ENCODE measurements at regions not wholly inside any gene's neighbourhood (a gene's known extent, or its start where the extent isn't known, plus 50 kb on each side); places are given as distances from the start of the nearest gene placed in this dataset.

DNA sequence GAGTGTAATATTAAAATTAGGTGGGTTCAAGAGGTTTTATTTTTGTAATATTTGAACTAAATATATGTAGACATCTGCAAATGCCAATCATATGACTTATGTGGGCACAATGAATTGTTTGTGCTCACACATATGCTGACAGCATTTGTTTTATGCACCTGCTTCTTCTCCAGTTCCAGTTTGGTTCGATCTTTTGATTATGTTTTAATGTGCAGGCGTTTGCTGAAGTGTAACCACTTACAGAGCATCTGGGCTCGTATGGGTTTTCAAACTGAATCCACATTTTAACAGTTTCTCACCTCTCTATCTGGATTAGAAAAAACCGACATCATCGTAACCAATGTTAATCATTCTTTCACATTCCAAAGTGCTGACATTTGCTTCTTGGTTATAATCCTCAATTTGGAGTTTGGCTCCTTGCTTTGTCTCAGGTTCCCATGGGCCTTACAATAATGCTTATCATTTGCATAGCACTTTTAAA is 129.1 kb upstream of the SPACA1 start:
- no peak overlapping the region for H3K27ac ChIP-seq (ENCODE audit: low read length)

GRCh38 chr6:87917886-87918285 is 129.8 kb upstream of the SPACA1 start:
- Histone ChIP-seq H3K9me3 (ENCODE audit: insufficient read depth, low read length, severe bottlenecking) (no peaks in the 10 kb centered on the region), H3K36me3 (ENCODE audit: insufficient read depth, low read length) (no peaks in the 10 kb centered on the region), H3K27me3 (ENCODE audit: insufficient read depth, low read length, poor library complexity) (no peaks in the 10 kb centered on the region), H2AFZ (ENCODE audit: low read depth, low read length) (no peak overlapping the region), H4K20me1 (ENCODE audit: insufficient read depth, low read length) (no peaks in the 10 kb centered on the region), H3K4me3 (ENCODE audit: low read depth in 1 of 2, low read length in 2 of 2) (no peak overlapping the region), H3K4me2 (ENCODE audit: insufficient read depth, low read length) (no peak overlapping the region), H3K27ac (ENCODE audit: low read length) (no peak overlapping the region), H3K9ac (ENCODE audit: low read depth, low read length) (no peak overlapping the region), H3K79me2 (ENCODE audit: insufficient read depth, low read length) (no peaks in the 10 kb centered on the region), H3K4me1 (ENCODE audit: insufficient read depth, low read length) (no peaks in the 10 kb centered on the region)
- ATAC-seq (ENCODE audit: insufficient read depth, low read depth) (no peak), DNase-seq (no peak)
- TF ChIP-seq CTCF (IDR thresholded peaks at IDR 0.05; ENCODE audit: borderline replicate concordance, extremely low read depth, low read length, poor library complexity, severe bottlenecking) = no peak
- no peak for TF ChIP-seq EZH2 (IDR thresholded peaks at IDR 0.05; ENCODE audit: borderline replicate concordance, low read depth, low read length, severe bottlenecking)

More for the DNA sequence above, 129.1 kb upstream of the SPACA1 start:
- no peak for ATAC-seq (ENCODE audit: insufficient read depth, low read depth)
- Histone ChIP-seq H3K79me2 (ENCODE audit: insufficient read depth, low read length) (no peaks in the 10 kb centered on the region), H2AFZ (ENCODE audit: low read depth, low read length) (no peak overlapping the region), H4K20me1 (ENCODE audit: insufficient read depth, low read length) (no peaks in the 10 kb centered on the region), H3K9me3 (ENCODE audit: insufficient read depth, low read length, severe bottlenecking) (no peaks in the 10 kb centered on the region), H3K4me1 (ENCODE audit: insufficient read depth, low read length) (no peaks in the 10 kb centered on the region), H3K4me2 (ENCODE audit: insufficient read depth, low read length) (no peak overlapping the region), H3K27me3 (ENCODE audit: insufficient read depth, low read length, poor library complexity) (no peaks in the 10 kb centered on the region), H3K9ac (ENCODE audit: low read depth, low read length) (no peak overlapping the region), H3K4me3 (ENCODE audit: low read depth in 1 of 2, low read length in 2 of 2) (no peak overlapping the region), H3K36me3 (ENCODE audit: insufficient read depth, low read length) (no peaks in the 10 kb centered on the region)
- DNase-seq = no peak
- TF ChIP-seq EZH2 (IDR thresholded peaks at IDR 0.05; ENCODE audit: borderline replicate concordance, low read depth, low read length, severe bottlenecking) (no peak), CTCF (IDR thresholded peaks at IDR 0.05; ENCODE audit: borderline replicate concordance, extremely low read depth, low read length, poor library complexity, severe bottlenecking) (no peak)

DNA sequence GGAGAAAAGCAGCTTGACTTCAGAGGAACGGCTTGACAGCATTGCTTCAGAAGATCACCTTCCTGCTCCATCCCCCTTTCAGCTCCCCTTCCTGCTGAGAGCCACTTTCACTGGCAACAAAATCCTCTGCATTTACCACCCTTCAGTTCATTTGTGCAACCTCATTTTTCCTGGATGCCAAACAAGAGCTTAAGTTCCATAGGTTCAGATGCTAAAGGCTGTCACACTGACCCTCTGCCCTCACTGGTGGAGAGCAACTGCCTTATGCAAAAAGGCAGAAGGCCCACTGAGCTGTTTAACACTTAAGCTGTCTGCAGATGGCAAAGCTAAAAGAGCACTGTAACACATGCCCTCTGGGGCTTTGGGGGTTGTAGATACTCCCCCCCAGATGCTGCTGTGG is 131.2 kb upstream of the SPACA1 start:
- Histone ChIP-seq H4K20me1 (ENCODE audit: insufficient read depth, low read length) (no peaks in the 10 kb centered on the region), H3K4me2 (ENCODE audit: insufficient read depth, low read length) (no peak overlapping the region), H3K4me3 (ENCODE audit: low read depth in 1 of 2, low read length in 2 of 2) (no peak overlapping the region), H3K4me1 (ENCODE audit: insufficient read depth, low read length) (no peaks in the 10 kb centered on the region), H2AFZ (ENCODE audit: low read depth, low read length) (no peak overlapping the region), H3K27me3 (ENCODE audit: insufficient read depth, low read length, poor library complexity) (no peaks in the 10 kb centered on the region), H3K36me3 (ENCODE audit: insufficient read depth, low read length) (no peaks in the 10 kb centered on the region), H3K27ac (ENCODE audit: low read length) (no peak overlapping the region), H3K79me2 (ENCODE audit: insufficient read depth, low read length) (no peaks in the 10 kb centered on the region), H3K9me3 (ENCODE audit: insufficient read depth, low read length, severe bottlenecking) (no peaks in the 10 kb centered on the region), H3K9ac (ENCODE audit: low read depth, low read length) (no peak overlapping the region)
- ATAC-seq (ENCODE audit: insufficient read depth, low read depth) = no peak
- DNase-seq = no peak
- TF ChIP-seq EZH2 (IDR thresholded peaks at IDR 0.05; ENCODE audit: borderline replicate concordance, low read depth, low read length, severe bottlenecking) (no peak), CTCF (IDR thresholded peaks at IDR 0.05; ENCODE audit: borderline replicate concordance, extremely low read depth, low read length, poor library complexity, severe bottlenecking) (no peak)

All from DND-41 (cell line).